SK-N-MC (cell line): ENCODE measurements at regions not wholly inside any gene's neighbourhood (a gene's known extent, or its start where the extent isn't known, plus 50 kb on each side); places are given as distances from the start of the nearest gene placed in this dataset.

Experiments
- DNase-seq: peaks from one replicate; pipeline ENCODE4 v3.0.0-alpha.2; 2011; ENCODE audit warnings: low read depth, low spot score
- H3K27ac ChIP-seq: fragments of 200-600 bp; sonication (generic); 2 replicates; pipeline ENCODE4 v1.5.1; 2016; ENCODE audit warnings: mixed run types
- H3K36me3 ChIP-seq: fragments of 200-600 bp; sonication (generic); 2 replicates; pipeline ENCODE4 v1.6.1; 2017; ENCODE audit warnings: antibody characterized with exemption, low read length, mixed read lengths; ENCODE audit not compliant: insufficient read depth
- H3K4me3 ChIP-seq: fragments of 200-600 bp; sonication (generic); 2 replicates; pipeline ENCODE4 v1.5.1; 2016
- H3K9ac ChIP-seq: fragments of 200-600 bp; sonication (generic); 2 replicates; pipeline ENCODE4 v1.8.0; 2017; ENCODE audit warnings: mixed run types, mixed read lengths; ENCODE audit not compliant: insufficient read length
- H3K9me3 ChIP-seq: fragments of 200-600 bp; sonication (generic); 2 replicates; pipeline ENCODE4 v1.6.1; 2017; ENCODE audit warnings: low read depth, mild to moderate bottlenecking, antibody characterized with exemption, low read length, moderate library complexity, mixed read lengths
- EZH2 ChIP-seq: fragments of 200-600 bp; sonication (generic); IDR thresholded peaks from one replicate; pipeline ENCODE4 v1.6.1; 2017; ENCODE audit warnings: antibody characterized with exemption
- FOXP2 ChIP-seq: optimal IDR thresholded peaks from 2 replicates; pipeline ENCODE3; 2011; ENCODE audit warnings: mild to moderate bottlenecking, moderate library complexity; ENCODE audit not compliant: insufficient read depth; ENCODE audit errors: extremely low read length, control extremely low read depth
- POLR2AphosphoS5 ChIP-seq: IDR thresholded peaks from 2 replicates; pipeline ENCODE4 v1.6.1; 2012; ENCODE audit warnings: mild to moderate bottlenecking, low read depth, low read length, borderline replicate concordance

DNA sequence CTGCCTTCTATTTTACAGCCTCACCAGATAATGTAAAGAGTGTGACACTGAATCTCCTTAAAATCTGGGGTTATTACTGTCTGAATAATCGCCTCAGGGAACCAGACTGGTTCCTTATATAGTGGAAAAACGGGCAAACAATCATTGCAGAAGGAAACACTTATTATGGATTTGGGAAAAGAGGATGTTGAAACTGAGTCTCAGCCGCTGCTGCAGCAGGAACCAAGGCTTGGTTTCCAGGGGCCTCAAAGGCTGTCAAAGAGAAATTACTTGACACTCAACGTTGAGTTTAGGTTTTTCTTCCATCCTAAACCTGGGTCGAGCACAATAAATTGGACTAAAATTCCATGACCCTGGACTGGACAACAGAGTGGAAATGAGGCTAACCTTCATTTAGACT is 103.8 kb upstream of the AHR start:
- Histone ChIP-seq H3K9me3 (no peaks in the 10 kb centered on the region), H3K27ac (no peak overlapping the region), H3K36me3 (no peaks in the 10 kb centered on the region), H3K4me3 (no peak overlapping the region), H3K9ac (no peak overlapping the region)
- TF ChIP-seq FOXP2 (no peak), POLR2AphosphoS5 (no peak), EZH2 (no peak)
- no peak for DNase-seq

- Histone ChIP-seq H3K9me3 (no peaks in the 10 kb centered on the region), H3K27ac (no peak overlapping the region), H3K36me3 (no peaks in the 10 kb centered on the region), H3K4me3 (no peak overlapping the region), H3K9ac (no peak overlapping the region)
- TF ChIP-seq POLR2AphosphoS5, result no peak
- no peak for TF ChIP-seq EZH2
- TF ChIP-seq FOXP2, result no peak
- DNase-seq, result no peak
These were observed 102.9 kb upstream of the AHR start for GRCh38 chr7:17195576-17195975.

DNA sequence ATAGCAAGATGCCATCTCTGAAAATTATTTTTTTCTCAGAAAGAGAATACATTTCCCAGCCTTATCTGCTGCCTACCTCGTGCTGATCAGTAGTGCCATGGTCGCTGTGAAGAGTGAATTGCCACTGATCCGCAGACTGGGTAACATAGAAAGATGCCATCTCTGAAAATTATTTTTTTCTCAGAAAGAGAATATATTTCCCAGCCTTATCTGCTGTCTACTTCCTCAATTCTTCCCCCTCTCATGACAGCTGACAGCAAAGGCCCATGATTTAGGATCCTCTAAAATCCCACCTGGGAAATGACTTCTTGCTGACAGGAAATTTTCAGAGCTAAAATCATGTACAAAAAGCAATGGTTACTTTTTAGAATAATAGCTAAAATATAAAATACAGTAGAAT is 92.5 kb upstream of the AHR start:
- no peak for DNase-seq
- H3K9me3 ChIP-seq, result no peaks in the 10 kb centered on the region
- H3K4me3 ChIP-seq, result no peak overlapping the region
- H3K36me3 ChIP-seq, result no peaks in the 10 kb centered on the region
- H3K9ac ChIP-seq, result no peak overlapping the region
- no peak overlapping the region for H3K27ac ChIP-seq
- no peak for TF ChIP-seq POLR2AphosphoS5
- TF ChIP-seq FOXP2, result no peak
- TF ChIP-seq EZH2, result no peak

- no peak for DNase-seq
- no peaks in the 10 kb centered on the region for H3K9me3 ChIP-seq
- no peaks in the 10 kb centered on the region for H3K36me3 ChIP-seq
- no peak overlapping the region for H3K4me3 ChIP-seq
- no peak overlapping the region for H3K27ac ChIP-seq
- TF ChIP-seq EZH2 (no peak), POLR2AphosphoS5 (no peak), FOXP2 (no peak)
- no peak overlapping the region for H3K9ac ChIP-seq
These were observed 92.0 kb upstream of the AHR start for GRCh38 chr7:17206349-17206905.

- DNase-seq, result no peak
- TF ChIP-seq FOXP2 (no peak), POLR2AphosphoS5 (no peak), EZH2 (no peak)
These were observed 91.2 kb upstream of the AHR start for GRCh38 chr7:17207220-17207619.

GRCh38 chr7:17209101-17209500 is 89.4 kb upstream of the AHR start:
- no peak overlapping the region for H3K27ac ChIP-seq

More at GRCh38 chr7:17207220-17207619, 91.2 kb upstream of the AHR start:
- H3K36me3 ChIP-seq, result no peaks in the 10 kb centered on the region
- no peak overlapping the region for H3K4me3 ChIP-seq
- H3K9ac ChIP-seq, result no peak overlapping the region
- no peak overlapping the region for H3K27ac ChIP-seq
- H3K9me3 ChIP-seq, result no peaks in the 10 kb centered on the region

DNA sequence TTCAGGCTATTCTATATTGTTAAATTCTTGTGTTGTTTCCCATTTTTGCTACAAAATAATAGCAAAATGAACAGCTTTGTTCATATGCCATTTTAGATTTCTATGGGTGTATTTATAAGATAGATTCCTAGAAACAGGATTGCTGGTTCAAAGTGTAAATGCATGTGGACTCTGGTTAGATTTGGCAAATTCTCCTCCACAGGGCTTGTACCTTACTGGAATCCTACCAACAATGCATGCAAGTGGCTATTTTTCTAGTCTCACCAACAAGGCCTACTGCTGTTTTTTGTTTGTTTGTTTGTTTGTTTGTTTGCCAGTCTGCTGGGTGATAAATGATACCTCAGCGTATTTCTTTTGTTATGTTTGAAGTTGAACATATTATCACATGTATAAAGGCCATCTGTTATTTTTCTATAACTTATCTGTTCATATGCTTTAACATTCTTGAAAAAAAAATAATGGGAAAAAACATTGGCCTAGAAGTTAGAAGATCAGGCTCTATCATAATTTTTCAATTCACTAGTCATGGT is 87.1 kb upstream of the AHR start:
- no peak for TF ChIP-seq POLR2AphosphoS5
- no peak for TF ChIP-seq EZH2
- no peak for TF ChIP-seq FOXP2
- Histone ChIP-seq H3K36me3 (no peaks in the 10 kb centered on the region), H3K4me3 (no peak overlapping the region), H3K9ac (no peak overlapping the region), H3K27ac (no peak overlapping the region), H3K9me3 (no peaks in the 10 kb centered on the region)
- no peak for DNase-seq

More at GRCh38 chr7:17209101-17209500, 89.4 kb upstream of the AHR start:
- Histone ChIP-seq H3K9me3 (no peaks in the 10 kb centered on the region), H3K9ac (no peak overlapping the region), H3K36me3 (no peaks in the 10 kb centered on the region), H3K4me3 (no peak overlapping the region)
- DNase-seq, result no peak
- no peak for TF ChIP-seq FOXP2
- TF ChIP-seq EZH2, result no peak
- TF ChIP-seq POLR2AphosphoS5, result no peak

DNA sequence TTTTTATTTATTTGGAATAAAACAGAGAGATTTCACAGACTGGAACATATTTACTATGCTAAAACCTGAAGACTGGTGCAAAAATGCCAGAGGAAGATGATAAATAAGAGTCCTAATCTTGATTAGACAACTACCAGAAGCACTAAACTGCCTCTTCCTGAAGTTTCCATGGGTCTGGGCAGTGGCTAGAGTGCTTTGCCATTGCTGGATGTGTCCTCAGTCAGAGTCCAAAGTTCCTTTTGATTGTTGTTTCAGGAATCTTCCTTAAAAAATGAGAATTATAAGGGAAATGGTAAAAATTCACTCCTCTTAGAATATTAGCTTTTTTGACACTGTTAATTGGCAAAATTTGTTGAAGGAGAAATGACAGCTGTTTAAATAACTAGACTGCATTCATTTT is 86.3 kb upstream of the AHR start:
- no peaks in the 10 kb centered on the region for H3K36me3 ChIP-seq
- DNase-seq, result no peak
- TF ChIP-seq EZH2 (no peak), FOXP2 (no peak), POLR2AphosphoS5 (no peak)
- H3K9me3 ChIP-seq, result no peaks in the 10 kb centered on the region
- no peak overlapping the region for H3K9ac ChIP-seq
- no peak overlapping the region for H3K4me3 ChIP-seq
- H3K27ac ChIP-seq, result no peak overlapping the region
